ENCODE measurements at regions not wholly inside any gene's neighbourhood (a gene's known extent, or its start where the extent isn't known, plus 50 kb on each side); places are given as distances from the start of the nearest gene placed in this dataset.

GRCh38 chr1:201769072-201769471 is 59.9 kb upstream of the IPO9 start:
- H3K9ac ChIP-seq (replicated peaks in 1 of 4; ENCODE audit: extremely low read depth in 1 of 4, low read depth in 3 of 4, low read length in 3 of 4) = no peak overlapping the region
- H4K20me1 ChIP-seq (replicated peaks in 1 of 2; ENCODE audit: control insufficient read depth in 1 of 2, insufficient read depth in 2 of 2, low read length in 2 of 2) = no peaks in the 10 kb centered on the region
- 86% methylated on average over 2 of the region's 2 CpGs; no CpG with 5 or more reads in 1 of the 2 experiments for WGBS, 2 experiments (ENCODE audit: extremely low coverage in 1 of 2, insufficient coverage in 1 of 2, insufficient read length in 1 of 2, insufficient replicate concordance in 2 of 2, low coverage in 1 of 2, low lambda C conversion rate in 2 of 2, missing lambda C conversion rate in 1 of 2)
- no peak overlapping the region for H3K18ac ChIP-seq (ENCODE audit: extremely low read depth, low read length)
- peaks cover 0 to 4% (median 0%) of the 10 kb centered on the region in 4 experiments; a peak in 1 of 7 replicates for H3K4me1 ChIP-seq (replicated peaks in 1 of 4; ENCODE audit: control insufficient read depth in 3 of 4, insufficient read depth in 4 of 4, low read length in 3 of 4)
- CTCF ChIA-PET (ENCODE audit: partially characterized antibody) = interaction anchor here (0.9 to 3.4 kb wide), 8 partner anchors 8 to 256 kb away, joined by 3 to 19 read pairs (median 4); no protein-coding TSS in a partner anchor
- POLR2A ChIA-PET (ENCODE audit: partially characterized antibody) = no interaction called here
- no peak overlapping the region for H2AFZ ChIP-seq (ENCODE audit: low read length)
- no peak overlapping the region for H4K91ac ChIP-seq (replicated peaks; ENCODE audit: insufficient read length, low read length)
- H3K56ac ChIP-seq (replicated peaks; ENCODE audit: insufficient read length, low read depth, low read length) = no peak overlapping the region
- H3K9me3 ChIP-seq (ENCODE audit: insufficient read depth in 2 of 2, low read depth in 1 of 2, low read length in 1 of 2) = peaks cover 8 to 10% of the 10 kb centered on the region in 2 experiments
- no peak overlapping the region for H3K23ac ChIP-seq (ENCODE audit: insufficient read length)
- H4K8ac ChIP-seq (ENCODE audit: extremely low read depth, insufficient read depth, low read length) = no peak overlapping the region
- no peaks in the 10 kb centered on the region for H3K36me3 ChIP-seq (ENCODE audit: control insufficient read depth in 2 of 4, insufficient read depth in 4 of 4, low read length in 3 of 4)
- no peak overlapping the region for H2BK120ac ChIP-seq (replicated peaks; ENCODE audit: low read depth, low read length)
- H2BK5ac ChIP-seq (ENCODE audit: low read depth, low read length) = no peak overlapping the region
- H2BK15ac ChIP-seq (ENCODE audit: low read length) = no peak overlapping the region
- H3K4me3 ChIP-seq (ENCODE audit: extremely low read depth in 1 of 4, insufficient read depth in 2 of 4, low read depth in 3 of 4, low read length in 4 of 4) = no peak overlapping the region
- no peak for FAIRE-seq
- H3K14ac ChIP-seq (ENCODE audit: insufficient read length) = no peak overlapping the region
- no peak overlapping the region for H3K27ac ChIP-seq (ENCODE audit: low read depth, low read length)
- peaks cover 0 to 9% of the 10 kb centered on the region in 2 experiments; a peak in 1 of 4 replicates for H3K79me2 ChIP-seq (ENCODE audit: control insufficient read depth in 1 of 2, insufficient read depth in 2 of 2, low read length in 2 of 2)
- no peak overlapping the region for H2AK5ac ChIP-seq (ENCODE audit: low read depth, low read length)
- no peak for DNase-seq (ENCODE audit: low read depth in 1 of 2, low spot score in 2 of 2)
- no peaks in the 10 kb centered on the region for H3K79me1 ChIP-seq (ENCODE audit: low read depth, low read length)
- no peak overlapping the region for H3K4ac ChIP-seq (replicated peaks; ENCODE audit: insufficient read length, low read depth, low read length)
- no peak overlapping the region for H3K4me2 ChIP-seq (ENCODE audit: insufficient read depth in 1 of 2, low read depth in 2 of 2, low read length in 2 of 2)
- no peaks in the 10 kb centered on the region; the same call in 1 of the 2 replicates for H3K23me2 ChIP-seq (ENCODE audit: low read depth, low read length)
- no peak overlapping the region for H2BK20ac ChIP-seq (ENCODE audit: low read length)
- H3K27me3 ChIP-seq (replicated peaks in 1 of 4; ENCODE audit: control insufficient read depth in 3 of 4, extremely low read depth in 1 of 4, insufficient read depth in 3 of 4, low read length in 3 of 4) = no peaks in the 10 kb centered on the region
- no peak overlapping the region for H2BK12ac ChIP-seq (ENCODE audit: low read depth, low read length)
- H4K5ac ChIP-seq (ENCODE audit: insufficient read length, low read depth, low read length) = no peak overlapping the region
- no peak for TF ChIP-seq TAF1 (IDR thresholded peaks at IDR 0.05; ENCODE audit: low read depth, low read length)
- TF ChIP-seq GTF2F1 (IDR thresholded peaks at IDR 0.05; ENCODE audit: borderline replicate concordance, low read depth, low read length) = no peak
- no peak for TF ChIP-seq POU5F1 (IDR thresholded peaks at IDR 0.05; ENCODE audit: low read depth, low read length)
- TF ChIP-seq SIX5 (IDR thresholded peaks at IDR 0.05; ENCODE audit: low read depth, low read length) = no peak
- no peak for TF ChIP-seq BACH1 (IDR thresholded peaks at IDR 0.05; ENCODE audit: low read length)
- no peak for TF ChIP-seq KDM4A (IDR thresholded peaks at IDR 0.05; ENCODE audit: low read depth, low read length, severe bottlenecking)
- TF ChIP-seq EGR1 (IDR thresholded peaks at IDR 0.05; ENCODE audit: borderline replicate concordance, low read depth, low read length) = no peak
- TF ChIP-seq EZH2 (IDR thresholded peaks at IDR 0.05; ENCODE audit: low read depth, low read length, severe bottlenecking) = no peak
- TF ChIP-seq SP2 (IDR thresholded peaks at IDR 0.05; ENCODE audit: low read length) = no peak
- TF ChIP-seq HDAC2 (IDR thresholded peaks at IDR 0.05; ENCODE audit: borderline replicate concordance in 1 of 2, low read depth in 2 of 2, low read length in 2 of 2) = no peak
- TF ChIP-seq MAX (IDR thresholded peaks at IDR 0.05) = no peak
- no peak for TF ChIP-seq RBBP5 (IDR thresholded peaks at IDR 0.05; ENCODE audit: borderline replicate concordance, low read depth, low read length)
- no peak for TF ChIP-seq TBP (IDR thresholded peaks at IDR 0.05; ENCODE audit: low read depth, low read length)
- no peak for TF ChIP-seq POLR2AphosphoS5 (IDR thresholded peaks at IDR 0.05; ENCODE audit: low read depth, low read length)
- TF ChIP-seq BCL11A (IDR thresholded peaks at IDR 0.05; ENCODE audit: low read depth in 2 of 2, low read length in 2 of 2) = no peak

All from H1 (cell line).